H1 (cell line): ENCODE measurements at regions not wholly inside any gene's neighbourhood (a gene's known extent, or its start where the extent isn't known, plus 50 kb on each side); places are given as distances from the start of the nearest gene placed in this dataset.

ENCODE experiments used
- CTCF ChIA-PET: fragments of 300-600 bp; sonication (Branson Sonifier 250); formaldehyde crosslinking; loops from one replicate; lab custom pipeline; 2021; ENCODE audit not compliant: partially characterized antibody; lab: Charles Lee
- POLR2A ChIA-PET: fragments of 300-600 bp; sonication (Branson Sonifier 250); formaldehyde crosslinking; loops from one replicate; lab custom pipeline; 2021; ENCODE audit warnings: inconsistent platforms; ENCODE audit not compliant: partially characterized antibody; lab: Charles Lee
- DNase-seq, 2 experiments: peaks; one replicate each; pipeline versions ENCODE4 v3.0.0 to v3.0.0-alpha.2; 2010 to 2022; ENCODE audit warnings: low spot score in 2 of 2, low read depth in 1 of 2, mixed read lengths in 1 of 2
- FAIRE-seq: peaks from 2 replicates; lab custom pipeline; 2011; peaks lifted over from hg19 to GRCh38; lab: Jason Lieb, UNC
- H2AFZ ChIP-seq: 2 replicates; pipeline ENCODE4 v1.8.1; 2012; ENCODE audit warnings: low read length, inconsistent platforms
- H2AK5ac ChIP-seq: 2 replicates; pipeline ENCODE4 v1.6.1; 2013; ENCODE audit warnings: low read depth, low read length
- H2BK120ac ChIP-seq: replicated peaks from 2 replicates; pipeline ENCODE3; 2013; ENCODE audit warnings: low read depth, low read length, inconsistent platforms
- H2BK12ac ChIP-seq: 2 replicates; pipeline ENCODE4 v1.6.1; 2013; ENCODE audit warnings: low read depth, low read length
- H2BK15ac ChIP-seq: 2 replicates; pipeline ENCODE4 v1.6.1; 2013; ENCODE audit warnings: low read length
- H2BK20ac ChIP-seq: 2 replicates; pipeline ENCODE4 v1.6.1; 2013; ENCODE audit warnings: low read length
- H2BK5ac ChIP-seq: 2 replicates; pipeline ENCODE4 v1.6.1; 2013; ENCODE audit warnings: low read depth, low read length
- H3K14ac ChIP-seq: 2 replicates; pipeline ENCODE4 v1.6.1; 2013; ENCODE audit warnings: inconsistent platforms; ENCODE audit not compliant: insufficient read length
- H3K18ac ChIP-seq: 2 replicates; pipeline ENCODE4 v1.6.1; 2013; ENCODE audit warnings: low read length; ENCODE audit errors: extremely low read depth
- H3K23ac ChIP-seq: 2 replicates; pipeline ENCODE4 v1.6.1; 2013; ENCODE audit warnings: inconsistent platforms; ENCODE audit not compliant: insufficient read length
- H3K23me2 ChIP-seq: 2 replicates; pipeline ENCODE4 v1.6.1; 2013; ENCODE audit warnings: low read depth, low read length
- H3K27ac ChIP-seq: 2 replicates; pipeline ENCODE4 v1.6.1; 2011; ENCODE audit warnings: low read depth, low read length, inconsistent platforms
- H3K27me3 ChIP-seq, 4 experiments: replicated peaks in 1 of 4; 1 replicate in 1 of 4; 2 replicates in 3 of 4; pipeline versions ENCODE4 v1.6.1 to v1.8.1; 2011 to 2013; ENCODE audit warnings: low read length in 3 of 4, mild to moderate bottlenecking in 3 of 4, inconsistent platforms in 2 of 4, mixed read lengths in 2 of 4, moderate library complexity in 1 of 4; ENCODE audit not compliant: control insufficient read depth in 3 of 4, insufficient read depth in 3 of 4; ENCODE audit errors: extremely low read depth in 1 of 4
- H3K36me3 ChIP-seq, 4 experiments: 2 replicates each; pipeline versions ENCODE4 v1.6.1 to v1.8.1; 2011 to 2013; ENCODE audit warnings: mild to moderate bottlenecking in 4 of 4, low read length in 3 of 4, moderate library complexity in 2 of 4, control low read depth in 1 of 4, inconsistent platforms in 1 of 4; ENCODE audit not compliant: insufficient read depth in 4 of 4, control insufficient read depth in 2 of 4
- H3K4ac ChIP-seq: replicated peaks from 2 replicates; pipeline ENCODE3; 2013; ENCODE audit warnings: low read length, low read depth, mixed read lengths, inconsistent platforms; ENCODE audit not compliant: insufficient read length
- H3K4me1 ChIP-seq, 4 experiments: replicated peaks in 1 of 4; 1 replicate in 1 of 4; 2 replicates in 3 of 4; pipeline versions ENCODE4 v1.6.1 to v1.8.1; 2011 to 2013; ENCODE audit warnings: low read length in 3 of 4, inconsistent platforms in 2 of 4, mixed read lengths in 1 of 4; ENCODE audit not compliant: insufficient read depth in 4 of 4, control insufficient read depth in 3 of 4
- H3K4me2 ChIP-seq, 2 experiments: 2 replicates each; pipeline versions ENCODE4 v1.6.1 to v1.8.1; 2011 to 2013; ENCODE audit warnings: low read depth in 2 of 2, low read length in 2 of 2, control low read depth in 1 of 2, inconsistent platforms in 1 of 2, mild to moderate bottlenecking in 1 of 2; ENCODE audit not compliant: insufficient read depth in 1 of 2
- H3K4me3 ChIP-seq, 4 experiments: fragments of 200-600, 300-600 bp in 1 of 4; sonication (generic), shearing (Covaris generic), sonication (Bioruptor Twin) in 1 of 4; 2 replicates each; pipeline versions ENCODE4 v1.5.1 to v1.8.1; 2011 to 2016; ENCODE audit warnings: low read length in 4 of 4, low read depth in 3 of 4, control low read depth in 2 of 4, inconsistent platforms in 2 of 4, mild to moderate bottlenecking in 2 of 4, mixed read lengths in 1 of 4, moderate library complexity in 1 of 4; ENCODE audit not compliant: insufficient read depth in 2 of 4; ENCODE audit errors: extremely low read depth in 1 of 4
- H3K56ac ChIP-seq: replicated peaks from 2 replicates; pipeline ENCODE3; 2013; ENCODE audit warnings: low read depth, mild to moderate bottlenecking, mixed read lengths, low read length, inconsistent platforms; ENCODE audit not compliant: insufficient read length
- H3K79me1 ChIP-seq: 2 replicates; pipeline ENCODE4 v1.6.1; 2013; ENCODE audit warnings: low read depth, low read length, control low read depth
- H3K79me2 ChIP-seq, 2 experiments: 2 replicates each; pipeline versions ENCODE4 v1.6.1 to v1.8.1; 2012 to 2013; ENCODE audit warnings: low read length in 2 of 2, mild to moderate bottlenecking in 2 of 2, inconsistent platforms in 1 of 2; ENCODE audit not compliant: insufficient read depth in 2 of 2, control insufficient read depth in 1 of 2
- H3K9ac ChIP-seq, 4 experiments: replicated peaks in 1 of 4; 1 replicate in 1 of 4; 2 replicates in 3 of 4; pipeline versions ENCODE4 v1.6.1 to v1.8.1; 2011 to 2013; ENCODE audit warnings: low read depth in 3 of 4, low read length in 3 of 4, control low read depth in 2 of 4, mild to moderate bottlenecking in 2 of 4, moderate library complexity in 2 of 4, inconsistent platforms in 1 of 4; ENCODE audit errors: extremely low read depth in 1 of 4
- H3K9me3 ChIP-seq, 2 experiments: 2 replicates each; pipeline versions ENCODE4 v1.6.1 to v1.8.1; 2012 to 2013; ENCODE audit warnings: mild to moderate bottlenecking in 2 of 2, moderate library complexity in 2 of 2, control low read depth in 1 of 2, inconsistent platforms in 1 of 2, low read depth in 1 of 2, low read length in 1 of 2, mixed read lengths in 1 of 2; ENCODE audit not compliant: insufficient read depth in 2 of 2
- H4K20me1 ChIP-seq, 2 experiments: replicated peaks in 1 of 2; 2 replicates each; pipeline versions ENCODE3 to v1.8.1; 2011 to 2013; ENCODE audit warnings: inconsistent platforms in 2 of 2, low read length in 2 of 2, mild to moderate bottlenecking in 1 of 2; ENCODE audit not compliant: insufficient read depth in 2 of 2, control insufficient read depth in 1 of 2
- H4K5ac ChIP-seq: 2 replicates; pipeline ENCODE4 v1.6.1; 2013; ENCODE audit warnings: low read length, low read depth, mixed read lengths, inconsistent platforms; ENCODE audit not compliant: insufficient read length
- H4K8ac ChIP-seq: 2 replicates; pipeline ENCODE4 v1.8.0; 2013; ENCODE audit warnings: mild to moderate bottlenecking, moderate library complexity, low read length, inconsistent platforms; ENCODE audit not compliant: insufficient read depth; ENCODE audit errors: extremely low read depth
- H4K91ac ChIP-seq: replicated peaks from 2 replicates; pipeline ENCODE3; 2013; ENCODE audit warnings: low read length, mixed read lengths, inconsistent platforms; ENCODE audit not compliant: insufficient read length
- ATF2 ChIP-seq: IDR thresholded peaks from 2 replicates; pipeline ENCODE4 v1.6.1; 2012; ENCODE audit warnings: low read length, inconsistent platforms
- JUN ChIP-seq: IDR thresholded peaks from 2 replicates; pipeline ENCODE4 v1.6.1; 2011; ENCODE audit warnings: low read depth, mild to moderate bottlenecking, improper control_type of control experiment, low read length
- NRF1 ChIP-seq: IDR thresholded peaks from 2 replicates; pipeline ENCODE4 v1.6.1; 2011; ENCODE audit warnings: mild to moderate bottlenecking, low read depth, low read length, improper control_type of control experiment
- RNF2 ChIP-seq: fragments of 200-900, 300-1000 bp; sonication (generic); IDR thresholded peaks from 2 replicates; pipeline ENCODE4 v1.7.1; 2016; ENCODE audit warnings: borderline replicate concordance, low read depth, mild to moderate bottlenecking, antibody characterized with exemption, low read length; ENCODE audit not compliant: poor library complexity, severe bottlenecking; ENCODE audit errors: missing control alignments
- SIN3A ChIP-seq, 2 experiments: IDR thresholded peaks in 1 of 2; conservative IDR thresholded peaks in 1 of 2; 2 replicates each; pipeline ENCODE4 v1.6.1; 2011 to 2012; ENCODE audit warnings: low read length in 2 of 2, improper control_type of control experiment in 1 of 2, low read depth in 1 of 2, mild to moderate bottlenecking in 1 of 2
- SIRT6 ChIP-seq: IDR thresholded peaks from one replicate; pipeline ENCODE4 v1.7.1; 2012; ENCODE audit warnings: low read length, inconsistent platforms
- SP1 ChIP-seq: IDR thresholded peaks from 2 replicates; pipeline ENCODE4 v1.6.1; 2011; ENCODE audit warnings: low read depth, low read length
- SP4 ChIP-seq: IDR thresholded peaks from 2 replicates; pipeline ENCODE4 v1.6.1; 2012; ENCODE audit warnings: low read length, inconsistent platforms
- SUZ12 ChIP-seq: fragments of 200-600 bp; sonication (generic); IDR thresholded peaks from 2 replicates; pipeline ENCODE4 v1.6.1; 2012; ENCODE audit warnings: mild to moderate bottlenecking, inconsistent platforms, low read length, moderate library complexity, mixed read lengths
- TCF12 ChIP-seq: IDR thresholded peaks from 2 replicates; pipeline ENCODE4 v1.6.1; 2011; ENCODE audit warnings: low read depth, mild to moderate bottlenecking, low read length
- WGBS, 2 experiments: shearing (Covaris generic) in 1 of 2; methylation state at CpG; one replicate each; pipeline versions ENCODE4 v1.1.6 to v1.1.7; 2013 to 2015; ENCODE audit warnings: low lambda C conversion rate in 2 of 2, mixed read lengths in 2 of 2, inconsistent platforms in 1 of 2, low coverage in 1 of 2, missing lambda C conversion rate in 1 of 2; ENCODE audit not compliant: insufficient replicate concordance in 2 of 2, insufficient coverage in 1 of 2, insufficient read length in 1 of 2; ENCODE audit errors: extremely low coverage in 1 of 2, missing lambda C conversion rate in 1 of 2; 5-methylcytosine and 5-hydroxymethylcytosine counted together

GRCh38 chr16:54576785-54577184 is 290.2 kb upstream of the IRX3 start:
- H2BK15ac ChIP-seq: no peak overlapping the region
- ChIA-PET POLR2A (no interaction called here), CTCF (interaction anchor here (0.7 to 1.6 kb wide), 5 partner anchors 9 to 632 kb away, joined by 3 to 4 read pairs (median 4); no protein-coding TSS in a partner anchor)
- no peak overlapping the region for H2AK5ac ChIP-seq
- H2BK120ac ChIP-seq: no peak overlapping the region
- H4K5ac ChIP-seq: no peak overlapping the region
- TF ChIP-seq JUN (no peak), SP1 (no peak), TCF12 (no peak), RNF2 (no peak), SIRT6 (no peak), SP4 (no peak), SUZ12 (no peak), SIN3A (conservative IDR thresholded peaks at IDR 0.05 in 1 of 2, IDR thresholded peaks at IDR 0.05 in 1 of 2; ENCODE audit: low read depth in 1 of 2, low read length in 2 of 2) (no peak), ATF2 (no peak), NRF1 (no peak)
- no peak overlapping the region for H3K56ac ChIP-seq
- no peak overlapping the region for H2BK20ac ChIP-seq
- H2BK12ac ChIP-seq: no peak overlapping the region
- H3K18ac ChIP-seq: no peak overlapping the region
- H4K91ac ChIP-seq: no peak overlapping the region
- H3K4me3 ChIP-seq: no peak overlapping the region
- H3K23me2 ChIP-seq: no peaks in the 10 kb centered on the region
- no peaks in the 10 kb centered on the region for H3K36me3 ChIP-seq
- H3K27ac ChIP-seq: no peak overlapping the region
- H3K27me3 ChIP-seq: peaks cover 0 to 5% (median 2%) of the 10 kb centered on the region in 4 experiments; a peak in 2 of 7 replicates
- H4K20me1 ChIP-seq: no peaks in the 10 kb centered on the region
- H3K4ac ChIP-seq: no peak overlapping the region
- H3K4me1 ChIP-seq: peaks cover 2 to 13% (median 10%) of the 10 kb centered on the region in 4 experiments; a peak in 5 of 7 replicates
- no peaks in the 10 kb centered on the region for H3K79me1 ChIP-seq
- no peak overlapping the region for H3K9ac ChIP-seq
- H3K9me3 ChIP-seq: no peaks in the 10 kb centered on the region
- no peak for FAIRE-seq
- peak overlapping the region in 1 of 2 experiments; percentile 43; a peak in 2 of 4 replicates for H3K4me2 ChIP-seq
- no peak overlapping the region for H3K23ac ChIP-seq
- H2AFZ ChIP-seq: no peak overlapping the region
- 76% methylated on average over 4 of the region's 4 CpGs; no CpG with 5 or more reads in 1 of the 2 experiments for WGBS, 2 experiments
- H3K79me2 ChIP-seq: no peaks in the 10 kb centered on the region
- no peak overlapping the region for H4K8ac ChIP-seq
- H2BK5ac ChIP-seq: no peak overlapping the region
- DNase-seq: no peak
- no peak overlapping the region for H3K14ac ChIP-seq
